GM23338 (cell line): ENCODE measurements at regions not wholly inside any gene's neighbourhood (a gene's known extent, or its start where the extent isn't known, plus 50 kb on each side); places are given as distances from the start of the nearest gene placed in this dataset.
A peak's percentile ranks its signal among the peaks of the same experiment; 100 is the strongest.

ENCODE experiments used
- ATAC-seq: fragments of 200-7000 bp; cut with Tn5 transposase; 3 replicates; pipeline ENCODE4 v1.9.1; 2020
- DNase-seq: peaks from one replicate; pipeline ENCODE4 v3.0.0-alpha.2; 2015; ENCODE audit warnings: low spot score
- H2AFZ ChIP-seq: fragments of 200-600 bp; sonication (generic); 2 replicates; pipeline ENCODE4 v1.8.0; 2016; ENCODE audit warnings: antibody characterized with exemption, mild to moderate bottlenecking, moderate library complexity
- H3F3A ChIP-seq: fragments of 200-600 bp; sonication (generic); replicated peaks from 2 replicates; pipeline ENCODE4 v1.8.0; 2017; ENCODE audit warnings: antibody characterized with exemption, mixed run types, low read depth
- H3K27ac ChIP-seq: fragments of 200-600 bp; sonication (generic); 2 replicates; pipeline ENCODE4 v1.6.1; 2016; ENCODE audit warnings: low read depth
- H3K27me3 ChIP-seq: fragments of 200-600 bp; sonication (generic); 2 replicates; pipeline ENCODE4 v1.8.0; 2016; ENCODE audit warnings: mild to moderate bottlenecking, mixed run types, moderate library complexity; ENCODE audit not compliant: insufficient read depth
- H3K36me3 ChIP-seq: fragments of 200-600 bp; sonication (generic); 2 replicates; pipeline ENCODE4 v1.8.0; 2016; ENCODE audit warnings: mild to moderate bottlenecking; ENCODE audit not compliant: insufficient read depth
- H3K4me1 ChIP-seq: fragments of 200-600 bp; sonication (generic); 2 replicates; pipeline ENCODE4 v1.8.0; 2016; ENCODE audit warnings: mild to moderate bottlenecking, moderate library complexity; ENCODE audit not compliant: insufficient read depth
- H3K4me2 ChIP-seq: fragments of 200-600 bp; sonication (generic); 2 replicates; pipeline ENCODE4 v1.7.1; 2017; ENCODE audit warnings: mixed run types
- H3K4me3 ChIP-seq: fragments of 200-600 bp; sonication (generic); 2 replicates; pipeline ENCODE4 v1.6.1; 2016; ENCODE audit warnings: mixed run types
- H3K79me2 ChIP-seq: fragments of 200-600 bp; sonication (generic); replicated peaks from 2 replicates; pipeline ENCODE4 v1.8.0; 2017; ENCODE audit warnings: mild to moderate bottlenecking; ENCODE audit not compliant: insufficient read depth
- H3K9me2 ChIP-seq: fragments of 200-600 bp; sonication (generic); 2 replicates; pipeline ENCODE4 v1.8.0; 2017; ENCODE audit not compliant: insufficient read depth
- H4K20me1 ChIP-seq: fragments of 200-600 bp; sonication (generic); replicated peaks from 2 replicates; pipeline ENCODE4 v1.8.0; 2017; ENCODE audit warnings: mild to moderate bottlenecking; ENCODE audit not compliant: insufficient read depth
- H3K27ac Mint-ChIP-seq: 2 replicates; pipeline ENCODE4 v1.8.0; 2020; ENCODE audit warnings: inconsistent platforms, mild to moderate bottlenecking, moderate library complexity, mixed read lengths
- H3K27me3 Mint-ChIP-seq: 3 replicates; pipeline ENCODE4 v1.8.0; 2022; ENCODE audit warnings: low read depth, mild to moderate bottlenecking, moderate library complexity, mixed read lengths, inconsistent platforms; ENCODE audit not compliant: insufficient read depth, poor library complexity
- H3K36me3 Mint-ChIP-seq: 3 replicates; pipeline ENCODE4 v1.8.0; 2021; ENCODE audit warnings: low read depth, mild to moderate bottlenecking, inconsistent platforms, moderate library complexity, mixed read lengths
- H3K4me1 Mint-ChIP-seq: 3 replicates; pipeline ENCODE4 v1.8.0; 2020; ENCODE audit warnings: mild to moderate bottlenecking, inconsistent platforms, mixed read lengths
- H3K4me3 Mint-ChIP-seq: 3 replicates; pipeline ENCODE4 v1.8.0; 2021; ENCODE audit warnings: moderate library complexity, mild to moderate bottlenecking, inconsistent platforms, mixed read lengths
- H3K9me3 Mint-ChIP-seq: 3 replicates; pipeline ENCODE4 v1.8.0; 2020; ENCODE audit warnings: moderate library complexity, mild to moderate bottlenecking, inconsistent platforms, mixed read lengths
- CREB1 ChIP-seq: fragments of 250-450 bp; sonication (Bioruptor Pico); IDR thresholded peaks from 2 replicates; pipeline ENCODE4 v1.5.0; 2020; ENCODE audit warnings: low read depth, mild to moderate bottlenecking, moderate library complexity
- CTCF ChIP-seq, 2 experiments: fragments of 200-600 bp in 1 of 2; sonication (generic) in 1 of 2; conservative IDR thresholded peaks; 2 replicates each; pipeline versions ENCODE4 v1.5.1 to v1.6.1; 2016 to 2017; ENCODE audit warnings: antibody characterized with exemption in 2 of 2, low read depth in 2 of 2, mild to moderate bottlenecking in 2 of 2, moderate library complexity in 1 of 2
- ETS1 ChIP-seq: IDR thresholded peaks from 2 replicates; pipeline ENCODE4 v1.6.1; 2016; ENCODE audit warnings: antibody characterized with exemption
- EZH2 ChIP-seq: fragments of 200-600 bp; sonication (generic); IDR thresholded peaks from one replicate; pipeline ENCODE4 v1.8.0; 2017; ENCODE audit warnings: antibody characterized with exemption, mild to moderate bottlenecking, low read depth; ENCODE audit not compliant: unreplicated experiment
- JUNB ChIP-seq: IDR thresholded peaks from one replicate; pipeline ENCODE4 v1.6.1; 2016; ENCODE audit warnings: antibody characterized with exemption; ENCODE audit not compliant: unreplicated experiment
- NANOG ChIP-seq: IDR thresholded peaks from 2 replicates; pipeline ENCODE4 v1.6.1; 2016; ENCODE audit warnings: antibody characterized with exemption, borderline replicate concordance
- POLR2AphosphoS5 ChIP-seq: IDR thresholded peaks from 2 replicates; pipeline ENCODE4 v1.6.1; 2016; ENCODE audit warnings: antibody characterized with exemption, low read depth
- REST ChIP-seq: IDR thresholded peaks from one replicate; pipeline ENCODE4 v1.6.1; 2018; ENCODE audit warnings: antibody characterized with exemption; ENCODE audit not compliant: unreplicated experiment
- STAT1 ChIP-seq: IDR thresholded peaks from one replicate; pipeline ENCODE4 v1.6.1; 2016; ENCODE audit warnings: antibody characterized with exemption; ENCODE audit not compliant: unreplicated experiment
- ZNF331 ChIP-seq: fragments of 250-450 bp; sonication (Bioruptor Pico); IDR thresholded peaks from 2 replicates; pipeline ENCODE4 v1.5.0; 2020; ENCODE audit warnings: low read depth, mild to moderate bottlenecking, moderate library complexity
- ZNF462 ChIP-seq: fragments of 250-450 bp; sonication (Bioruptor Pico); IDR thresholded peaks from 2 replicates; pipeline ENCODE4 v1.5.0; 2020; ENCODE audit warnings: mild to moderate bottlenecking, moderate library complexity

GRCh38 chr14:46401066-46401465, 250.5 kb downstream of the RPL10L start (continued):
- TF ChIP-seq ZNF462 (CRISPR knock-in tag): no peak
- TF ChIP-seq CREB1 (CRISPR knock-in tag): no peak
- no peak for TF ChIP-seq ZNF331 (CRISPR knock-in tag)
- TF ChIP-seq JUNB: no peak
- TF ChIP-seq STAT1: no peak
- TF ChIP-seq POLR2AphosphoS5: no peak
- no peak for TF ChIP-seq CTCF (conservative IDR thresholded peaks at IDR 0.05; ENCODE audit: low read depth in 2 of 2)
- TF ChIP-seq NANOG: no peak

- no peak for ATAC-seq
- Histone ChIP-seq H4K20me1 (no peaks in the 10 kb centered on the region), H3K4me3 (no peak overlapping the region), H3K4me1 (peaks cover 12% of the 10 kb centered on the region), H3K27ac (no peak overlapping the region), H2AFZ (peak overlapping the region; percentile 44; the same call in 1 of the 2 replicates), H3K9me2 (no peaks in the 10 kb centered on the region), H3F3A (no peaks in the 10 kb centered on the region), H3K79me2 (no peaks in the 10 kb centered on the region), H3K27me3 (no peaks in the 10 kb centered on the region), H3K36me3 (no peaks in the 10 kb centered on the region), H3K4me2 (no peak overlapping the region)
- DNase-seq: no peak
- H3K36me3 Mint-ChIP-seq: no peaks in the 10 kb centered on the region
- peaks cover 48% of the 10 kb centered on the region for H3K4me1 Mint-ChIP-seq
- H3K9me3 Mint-ChIP-seq: no peaks in the 10 kb centered on the region
- H3K27me3 Mint-ChIP-seq: peaks cover 4% of the 10 kb centered on the region
- no peak overlapping the region for H3K4me3 Mint-ChIP-seq
- H3K27ac Mint-ChIP-seq: no peak overlapping the region
- TF ChIP-seq CREB1 (CRISPR knock-in tag) (no peak), ETS1 (no peak), REST (no peak), EZH2 (no peak), STAT1 (no peak), JUNB (no peak), POLR2AphosphoS5 (no peak)
These were observed 252.5 kb downstream of the RPL10L start for GRCh38 chr14:46399049-46399448.
